DOHH2 (cell line): ENCODE measurements at regions not wholly inside any gene's neighbourhood (a gene's known extent, or its start where the extent isn't known, plus 50 kb on each side); places are given as distances from the start of the nearest gene placed in this dataset.

Source experiments
- H3F3A ChIP-seq: fragments of 200-600 bp; sonication (generic), shearing (Covaris generic); 2 replicates; pipeline ENCODE4 v1.6.0; 2016; ENCODE audit warnings: antibody characterized with exemption, mild to moderate bottlenecking; ENCODE audit not compliant: control insufficient read depth, insufficient read depth
- H3K27ac ChIP-seq: fragments of 200-600 bp; sonication (generic); 2 replicates; pipeline ENCODE4 v1.5.1; 2014; ENCODE audit warnings: low read depth, mild to moderate bottlenecking, low read length, moderate library complexity
- H3K27me3 ChIP-seq: fragments of 200-600 bp; sonication (generic); 2 replicates; pipeline ENCODE4 v1.6.1; 2014; ENCODE audit warnings: mild to moderate bottlenecking, low read length, mixed read lengths; ENCODE audit not compliant: control insufficient read depth
- H3K36me3 ChIP-seq: fragments of 200-600 bp; sonication (generic); 2 replicates; pipeline ENCODE4 v1.6.1; 2014; ENCODE audit warnings: mild to moderate bottlenecking, low read length, moderate library complexity, mixed read lengths; ENCODE audit not compliant: control insufficient read depth
- H3K4me1 ChIP-seq: fragments of 200-600 bp; sonication (generic); 2 replicates; pipeline ENCODE4 v1.6.1; 2014; ENCODE audit warnings: mild to moderate bottlenecking, low read length, mixed read lengths; ENCODE audit not compliant: control insufficient read depth
- H3K4me2 ChIP-seq: fragments of 200-600 bp; sonication (generic); 2 replicates; pipeline ENCODE4 v1.6.0; 2014; ENCODE audit warnings: mild to moderate bottlenecking, low read length, moderate library complexity
- H3K4me3 ChIP-seq: fragments of 200-600 bp; sonication (generic); 2 replicates; pipeline ENCODE4 v1.5.1; 2014; ENCODE audit warnings: mild to moderate bottlenecking, low read length, mixed read lengths
- H3K79me2 ChIP-seq: fragments of 200-600 bp; sonication (generic); 2 replicates; pipeline ENCODE4 v1.6.1; 2014; ENCODE audit warnings: mild to moderate bottlenecking, low read length, mixed read lengths; ENCODE audit not compliant: control insufficient read depth
- H3K9me2 ChIP-seq: fragments of 200-600 bp; sonication (generic); replicated peaks from 2 replicates; pipeline ENCODE4 v1.6.1; 2014; ENCODE audit warnings: mild to moderate bottlenecking, low read length, mixed read lengths; ENCODE audit not compliant: control insufficient read depth
- H3K9me3 ChIP-seq: fragments of 200-600 bp; sonication (generic); 2 replicates; pipeline ENCODE4 v1.6.1; 2014; ENCODE audit warnings: antibody characterized with exemption, low read length, mixed read lengths; ENCODE audit not compliant: control insufficient read depth, insufficient read depth
- H4K20me1 ChIP-seq: fragments of 200-600 bp; sonication (generic); 2 replicates; pipeline ENCODE4 v1.6.0; 2014; ENCODE audit warnings: low read depth, mild to moderate bottlenecking, antibody characterized with exemption, low read length, moderate library complexity; ENCODE audit not compliant: control insufficient read depth, insufficient read depth
- EZH2phosphoT487 ChIP-seq: fragments of 200-600 bp; sonication (generic); IDR thresholded peaks from 2 replicates; pipeline ENCODE4 v1.6.1; 2017; ENCODE audit warnings: borderline replicate concordance, mild to moderate bottlenecking, antibody characterized with exemption, low read length, moderate library complexity, mixed read lengths
- TF ChIP-seq, protein P1 (sequence below): fragments of 200-600 bp; sonication (generic); IDR thresholded peaks from one replicate; pipeline ENCODE4 v1.5.1; 2014; ENCODE audit warnings: antibody characterized with exemption, mild to moderate bottlenecking, low read depth, low read length; ENCODE audit not compliant: poor library complexity, severe bottlenecking

DNA sequence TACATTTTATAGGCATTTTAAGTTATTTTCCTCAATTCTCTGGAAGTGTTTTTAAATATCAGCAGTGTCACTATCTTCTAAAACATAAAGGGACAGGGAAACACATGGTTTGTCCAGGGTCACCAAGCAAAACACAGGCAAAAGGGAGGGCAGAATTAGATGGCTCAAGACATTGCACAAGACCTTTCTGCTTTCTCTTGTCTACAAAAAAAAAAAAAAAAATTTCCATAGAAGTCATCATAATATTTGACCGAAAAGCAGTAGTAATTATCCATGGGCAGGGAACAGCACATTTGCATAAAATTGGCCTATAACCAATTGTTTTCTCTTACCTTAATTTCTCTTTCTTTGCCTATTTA, 703.1 kb upstream of the FZD8 start:
- Histone ChIP-seq H4K20me1 (no peaks in the 10 kb centered on the region), H3K9me2 (no peaks in the 10 kb centered on the region), H3K27ac (no peak overlapping the region), H3K9me3 (no peaks in the 10 kb centered on the region), H3F3A (no peaks in the 10 kb centered on the region), H3K36me3 (no peaks in the 10 kb centered on the region), H3K4me1 (no peaks in the 10 kb centered on the region), H3K27me3 (no peaks in the 10 kb centered on the region), H3K4me3 (no peak overlapping the region), H3K4me2 (no peak overlapping the region), H3K79me2 (no peaks in the 10 kb centered on the region)
- TF ChIP-seq EZH2phosphoT487, result no peak
- TF ChIP-seq, protein P1, sequence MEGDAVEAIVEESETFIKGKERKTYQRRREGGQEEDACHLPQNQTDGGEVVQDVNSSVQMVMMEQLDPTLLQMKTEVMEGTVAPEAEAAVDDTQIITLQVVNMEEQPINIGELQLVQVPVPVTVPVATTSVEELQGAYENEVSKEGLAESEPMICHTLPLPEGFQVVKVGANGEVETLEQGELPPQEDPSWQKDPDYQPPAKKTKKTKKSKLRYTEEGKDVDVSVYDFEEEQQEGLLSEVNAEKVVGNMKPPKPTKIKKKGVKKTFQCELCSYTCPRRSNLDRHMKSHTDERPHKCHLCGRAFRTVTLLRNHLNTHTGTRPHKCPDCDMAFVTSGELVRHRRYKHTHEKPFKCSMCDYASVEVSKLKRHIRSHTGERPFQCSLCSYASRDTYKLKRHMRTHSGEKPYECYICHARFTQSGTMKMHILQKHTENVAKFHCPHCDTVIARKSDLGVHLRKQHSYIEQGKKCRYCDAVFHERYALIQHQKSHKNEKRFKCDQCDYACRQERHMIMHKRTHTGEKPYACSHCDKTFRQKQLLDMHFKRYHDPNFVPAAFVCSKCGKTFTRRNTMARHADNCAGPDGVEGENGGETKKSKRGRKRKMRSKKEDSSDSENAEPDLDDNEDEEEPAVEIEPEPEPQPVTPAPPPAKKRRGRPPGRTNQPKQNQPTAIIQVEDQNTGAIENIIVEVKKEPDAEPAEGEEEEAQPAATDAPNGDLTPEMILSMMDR, result no peak

DNA sequence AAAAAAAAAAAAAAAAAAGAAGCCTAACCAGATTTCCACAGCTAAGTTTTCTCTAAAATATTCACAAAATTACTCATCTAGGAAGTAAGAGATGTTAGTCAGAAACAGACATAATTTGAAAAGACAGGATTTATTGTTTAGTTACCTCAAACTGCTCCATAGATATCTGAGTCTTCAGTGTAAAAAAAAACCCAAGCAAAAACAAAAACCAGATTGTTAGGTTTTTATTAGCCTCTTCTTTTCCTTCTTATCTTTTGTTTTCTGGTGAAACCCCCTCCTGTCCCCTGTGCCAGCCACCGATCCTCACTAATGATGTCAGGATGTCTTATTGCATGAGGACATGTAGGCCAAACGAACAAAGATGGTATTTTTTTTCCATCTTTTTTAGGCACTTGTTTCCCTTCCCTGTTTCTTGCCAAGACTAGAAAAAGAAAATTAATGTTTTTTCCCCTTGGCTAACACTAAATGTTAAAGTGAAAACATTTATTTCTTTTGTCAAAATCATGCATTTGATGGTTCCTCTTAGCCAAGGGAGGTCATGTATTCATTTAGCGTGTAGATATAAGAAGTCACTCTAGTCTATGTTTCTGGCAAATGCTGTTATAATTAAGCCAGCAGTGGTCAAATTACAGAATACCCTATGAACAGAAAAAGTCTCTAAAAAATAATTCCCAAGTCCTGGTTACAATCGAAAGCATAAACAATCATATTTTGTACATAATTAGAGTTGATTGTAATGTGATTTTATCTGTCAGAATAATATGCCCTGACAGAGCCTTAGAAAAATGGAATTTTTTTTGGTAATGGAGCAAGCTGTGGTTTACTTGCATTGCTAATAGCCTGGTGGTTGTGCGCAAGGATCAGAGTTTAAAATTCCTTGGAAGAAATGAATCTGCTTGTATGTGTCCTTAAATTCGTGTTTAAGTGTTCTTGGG, 702.4 kb upstream of the FZD8 start:
- Histone ChIP-seq H3K4me3 (no peak overlapping the region), H3K79me2 (no peaks in the 10 kb centered on the region), H3K36me3 (no peaks in the 10 kb centered on the region), H4K20me1 (no peaks in the 10 kb centered on the region), H3K9me2 (no peaks in the 10 kb centered on the region), H3K9me3 (no peaks in the 10 kb centered on the region), H3K4me1 (no peaks in the 10 kb centered on the region), H3F3A (no peaks in the 10 kb centered on the region), H3K27me3 (no peaks in the 10 kb centered on the region), H3K4me2 (no peak overlapping the region), H3K27ac (no peak overlapping the region)
- TF ChIP-seq EZH2phosphoT487, result no peak

DNA sequence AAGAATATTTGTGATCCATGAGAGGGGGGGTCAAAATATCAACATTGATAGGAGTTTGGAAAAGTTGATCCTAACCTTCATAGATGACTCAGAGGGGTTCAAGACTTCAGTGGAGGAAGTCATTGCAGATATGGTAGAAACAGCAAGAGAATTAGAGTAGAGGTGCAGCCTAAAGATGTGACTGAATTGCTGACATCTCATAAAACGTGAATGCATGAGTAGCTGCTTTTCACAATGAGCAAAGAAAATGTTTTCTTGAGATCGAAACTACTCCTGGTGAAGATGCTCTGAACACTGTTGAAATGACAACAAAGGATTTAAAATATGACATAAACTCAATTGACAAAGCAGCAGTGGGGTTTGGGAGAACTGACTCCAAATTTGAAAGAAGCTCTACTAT, 700.7 kb upstream of the FZD8 start:
- Histone ChIP-seq H3K27ac (no peak overlapping the region), H4K20me1 (no peaks in the 10 kb centered on the region), H3K4me1 (no peaks in the 10 kb centered on the region), H3K4me2 (no peak overlapping the region), H3F3A (no peaks in the 10 kb centered on the region), H3K79me2 (no peaks in the 10 kb centered on the region), H3K36me3 (no peaks in the 10 kb centered on the region), H3K9me3 (no peaks in the 10 kb centered on the region), H3K4me3 (no peak overlapping the region), H3K9me2 (no peaks in the 10 kb centered on the region), H3K27me3 (no peaks in the 10 kb centered on the region)
- TF ChIP-seq EZH2phosphoT487, result no peak
- TF ChIP-seq, protein P1, result no peak

DNA sequence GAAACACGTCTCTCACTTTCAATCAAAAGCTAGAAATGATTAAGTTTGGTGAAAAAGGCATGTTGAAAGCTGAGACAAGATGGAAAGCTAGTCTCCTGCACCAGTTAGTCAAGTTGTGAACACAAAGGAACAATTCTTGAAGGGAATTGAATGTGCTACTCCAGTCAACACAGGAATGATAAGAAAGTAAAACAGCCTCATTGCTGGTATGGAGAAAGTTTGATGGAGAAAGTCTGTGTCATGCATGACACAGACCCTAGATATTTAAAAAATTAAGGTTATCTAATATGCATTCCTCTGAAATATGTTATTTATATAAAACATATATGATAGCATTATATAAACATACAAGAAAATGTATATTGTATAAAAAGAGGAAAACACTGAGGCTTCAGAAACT, 699.4 kb upstream of the FZD8 start:
- Histone ChIP-seq H3K27ac (no peak overlapping the region), H3K79me2 (no peaks in the 10 kb centered on the region), H3K36me3 (no peaks in the 10 kb centered on the region), H3K4me1 (no peaks in the 10 kb centered on the region), H3K9me2 (no peaks in the 10 kb centered on the region), H3K4me3 (no peak overlapping the region), H3K4me2 (no peak overlapping the region), H4K20me1 (no peaks in the 10 kb centered on the region), H3K9me3 (no peaks in the 10 kb centered on the region), H3F3A (no peaks in the 10 kb centered on the region), H3K27me3 (no peaks in the 10 kb centered on the region)
- TF ChIP-seq EZH2phosphoT487, result no peak
- TF ChIP-seq, protein P1, result no peak
